ENCODE measurements at regions not wholly inside any gene's neighbourhood (a gene's known extent, or its start where the extent isn't known, plus 50 kb on each side); places are given as distances from the start of the nearest gene placed in this dataset.

DNA sequence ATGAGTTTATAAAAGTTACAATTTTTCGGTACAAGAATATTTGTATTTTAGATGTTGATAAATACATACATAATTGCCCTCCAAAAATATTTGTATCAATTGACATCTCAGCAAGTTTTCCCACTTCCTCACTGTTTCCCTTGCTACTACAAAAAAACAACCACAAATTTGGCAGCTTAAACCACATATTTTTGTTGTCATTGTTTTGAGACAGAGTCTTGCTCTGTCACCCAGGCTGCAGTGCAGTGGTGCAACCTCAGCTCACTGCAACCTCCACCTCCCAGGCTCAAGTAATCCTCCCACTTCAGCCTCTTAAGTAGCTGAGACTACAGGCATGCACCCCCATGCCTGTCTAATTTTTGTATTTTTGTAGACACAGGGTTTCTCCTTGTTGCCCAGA is 162.8 kb upstream of the RARB start:
- DNase-seq = no peak

- no peak for DNase-seq
Observed at GRCh38 chr3:25266677-25267076, 161.4 kb upstream of the RARB start.

DNA sequence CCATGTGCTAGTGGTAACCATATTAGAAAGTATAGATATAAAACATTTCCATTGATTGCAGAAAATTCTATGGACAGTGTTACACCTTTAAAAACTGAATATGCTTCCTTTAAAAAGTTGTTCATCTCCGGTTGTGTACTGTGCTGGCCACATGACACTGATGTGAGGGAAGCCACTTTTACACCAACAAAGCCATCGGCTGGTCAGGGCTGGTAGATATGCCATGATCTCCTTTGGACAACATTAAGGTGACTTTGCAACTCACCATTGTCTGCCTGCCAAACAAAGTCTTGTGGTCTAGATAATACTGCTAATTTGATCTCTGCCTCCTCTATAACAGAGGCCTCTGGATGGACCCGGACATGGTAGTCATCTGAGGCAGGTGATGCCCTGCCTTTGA is 156.0 kb upstream of the RARB start:
- DNase-seq = no peak

DNA sequence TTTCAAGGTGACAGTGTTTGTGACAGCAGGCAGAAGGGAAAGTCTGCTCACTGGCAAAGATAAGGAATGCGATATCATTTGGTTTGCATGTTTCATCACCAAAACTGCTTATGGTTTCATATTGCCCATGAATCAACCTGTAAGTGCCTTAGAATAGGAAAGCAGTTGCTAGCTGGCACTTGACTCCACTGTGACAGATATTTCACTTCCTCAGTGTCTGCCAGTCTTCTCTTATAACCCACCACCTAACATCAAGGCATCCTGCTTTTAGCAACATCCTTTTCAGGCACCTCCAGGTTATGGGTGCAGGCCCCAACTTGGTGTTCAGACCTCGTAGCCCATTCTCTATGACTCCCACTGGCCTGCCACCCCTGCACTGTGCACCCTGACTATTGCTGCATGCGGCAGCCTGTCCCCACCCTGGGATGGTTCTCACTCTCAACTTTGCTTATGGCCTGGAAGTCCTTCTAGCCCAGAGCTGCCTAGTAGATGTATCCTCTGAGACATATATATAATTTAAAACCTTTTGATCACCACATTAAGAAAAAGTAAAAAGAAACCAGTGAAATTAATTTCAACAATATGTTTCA is 154.4 kb upstream of the RARB start:
- DNase-seq = no peak

DNA sequence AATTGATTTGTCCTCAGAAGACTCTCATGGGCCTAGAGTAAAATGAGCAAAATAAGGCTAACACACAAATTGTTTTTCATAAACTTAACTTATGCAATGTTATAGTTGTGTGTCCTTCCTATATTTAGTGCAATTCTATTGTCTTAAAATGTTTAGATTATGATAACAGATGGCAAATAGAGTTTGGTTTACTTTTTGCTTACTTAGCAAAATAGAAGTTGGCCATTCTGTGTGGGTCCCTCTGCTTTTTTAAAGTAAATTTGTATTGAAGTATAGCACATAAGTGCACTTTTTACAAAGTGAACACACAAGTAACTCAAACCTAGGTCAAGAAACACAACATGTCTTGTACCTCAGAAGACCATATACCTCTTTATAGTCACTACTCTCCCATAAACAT is 150.6 kb upstream of the RARB start:
- DNase-seq = no peak

- no peak for DNase-seq
Observed at GRCh38 chr3:25281041-25281731, 146.9 kb upstream of the RARB start.

- no peak for DNase-seq
Observed at GRCh38 chr3:25281732-25282126, 146.3 kb upstream of the RARB start.

DNA sequence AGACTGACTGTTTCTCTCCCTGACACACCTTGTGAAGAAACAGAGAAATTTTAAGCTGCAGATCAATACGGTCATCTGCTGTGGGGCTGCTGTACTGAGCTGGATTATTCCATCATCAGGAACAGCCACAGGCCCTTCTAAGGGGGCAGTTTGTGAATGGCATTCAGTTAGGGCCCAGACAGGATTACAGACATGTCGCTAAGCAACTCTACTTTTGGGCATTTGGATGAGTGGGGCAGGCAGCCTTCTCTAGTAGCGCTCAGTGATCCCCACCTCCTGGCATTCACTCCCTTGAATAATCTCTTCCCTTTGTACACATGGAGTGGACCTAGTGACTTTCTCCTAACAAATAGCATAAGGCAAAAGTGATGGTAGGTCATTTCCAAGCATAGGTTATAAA is 144.4 kb upstream of the RARB start:
- DNase-seq = no peak

DNA sequence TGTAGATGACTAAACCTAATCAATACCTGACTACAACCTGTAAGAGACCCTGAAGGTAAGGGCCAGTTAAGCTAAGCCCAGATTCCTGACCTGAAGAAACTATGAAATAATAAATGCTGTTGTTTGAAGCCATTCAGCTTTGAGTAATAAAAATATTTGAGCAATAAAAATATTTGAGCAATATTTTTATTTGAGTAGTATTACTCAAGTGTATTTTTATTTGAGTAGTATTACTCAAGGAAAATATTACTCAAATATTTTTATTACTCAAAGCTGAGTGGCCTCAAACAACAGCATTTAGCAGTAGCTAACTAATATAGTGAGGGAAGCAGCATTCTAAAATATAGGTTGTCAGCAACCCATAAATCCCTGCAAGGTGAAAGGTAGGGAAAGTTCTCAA is 143.8 kb upstream of the RARB start:
- DNase-seq = no peak

DNA sequence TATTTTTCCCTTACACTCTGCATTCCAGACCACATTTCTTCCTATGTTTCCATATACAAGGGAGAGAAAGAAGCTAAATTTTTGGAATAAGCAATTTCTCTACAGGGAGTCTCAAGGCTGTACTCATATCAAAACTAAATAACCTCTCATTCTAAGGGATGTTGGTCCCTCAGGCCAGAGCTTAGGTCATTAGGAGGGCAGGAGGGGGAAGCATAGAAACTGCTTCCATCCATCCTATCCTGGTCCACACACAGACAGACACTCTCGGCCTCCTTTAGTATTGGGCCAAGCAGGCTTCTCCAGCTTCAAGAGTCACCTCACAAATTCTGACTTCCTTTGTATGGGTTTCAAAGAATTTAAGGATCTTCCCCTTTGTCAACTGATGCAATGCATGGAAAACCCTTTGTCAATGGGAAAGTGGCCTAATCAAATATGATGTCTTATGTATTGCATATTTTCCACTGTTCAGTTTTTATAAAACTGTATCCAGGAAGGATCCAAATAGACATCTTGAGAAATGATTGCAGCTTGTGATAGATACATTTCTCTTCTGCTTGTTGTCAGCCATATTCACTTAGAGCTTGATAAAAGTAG is 140.7 kb upstream of the RARB start:
- no peak for DNase-seq

DNA sequence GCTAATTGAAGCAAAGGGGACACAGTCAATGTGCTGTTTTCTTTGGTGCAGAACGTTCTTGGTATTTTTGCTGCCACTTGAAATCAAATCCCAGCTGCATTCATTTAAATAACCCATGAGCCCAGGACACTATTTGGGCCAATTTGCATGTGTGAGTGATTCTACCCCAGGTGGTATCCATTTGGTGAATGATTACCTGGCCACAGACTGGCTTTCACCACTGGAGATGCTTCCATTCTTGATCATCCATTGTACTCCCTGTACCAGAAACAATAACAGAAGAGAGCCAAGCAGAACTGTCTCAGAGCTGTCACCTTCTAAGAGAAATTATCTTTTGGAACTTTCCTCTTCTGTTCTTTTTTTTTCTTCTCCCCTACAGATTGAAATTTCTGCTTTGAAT is 139.7 kb upstream of the RARB start:
- peak in 1 of 2 experiments; percentile 58 for DNase-seq

GRCh38 chr3:25289156-25289555 is 138.9 kb upstream of the RARB start:
- DNase-seq = no peak

- no peak for DNase-seq
Observed at GRCh38 chr3:25289663-25290062, 138.4 kb upstream of the RARB start.

DNA sequence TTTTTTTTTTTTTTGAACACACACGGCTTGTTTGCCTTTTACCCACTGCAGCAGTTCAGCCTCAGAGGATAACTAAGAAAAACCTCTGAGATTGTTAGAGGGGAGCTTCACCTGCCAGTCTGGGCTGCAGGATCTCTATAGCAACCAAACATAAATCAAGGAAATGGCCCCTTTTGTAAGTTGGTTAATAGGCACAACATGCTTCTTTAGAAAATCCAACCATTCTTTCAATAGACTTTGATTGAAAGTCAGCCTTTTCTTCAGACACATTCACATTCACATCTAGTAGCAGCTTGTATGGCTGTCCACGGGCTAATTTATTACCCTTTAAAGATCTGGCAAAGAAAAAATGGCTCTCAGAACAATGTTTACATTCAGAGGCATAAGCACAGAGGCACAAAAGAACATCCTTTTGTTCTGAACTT is 136.6 kb upstream of the RARB start:
- no peak for DNase-seq

DNA sequence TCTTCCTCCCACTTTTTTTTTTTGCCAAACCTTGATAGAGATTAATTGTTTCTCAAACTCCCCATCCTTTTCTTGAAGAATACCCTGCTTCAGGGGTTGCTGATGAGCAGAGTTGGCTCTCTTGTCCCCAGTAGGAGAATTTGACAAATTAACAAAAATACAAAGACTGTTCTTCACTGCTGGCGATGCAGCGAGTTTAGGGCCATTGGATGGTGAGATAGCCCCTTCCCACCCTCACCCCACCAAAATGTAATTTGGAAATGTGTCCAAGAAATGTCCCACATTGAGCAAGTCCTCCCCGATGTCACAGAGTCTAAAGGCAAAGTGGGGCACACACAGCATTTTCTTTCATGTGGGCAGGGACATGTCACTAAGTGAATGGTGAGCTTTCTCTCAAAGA is 136.0 kb upstream of the RARB start:
- DNase-seq = no peak

DNA sequence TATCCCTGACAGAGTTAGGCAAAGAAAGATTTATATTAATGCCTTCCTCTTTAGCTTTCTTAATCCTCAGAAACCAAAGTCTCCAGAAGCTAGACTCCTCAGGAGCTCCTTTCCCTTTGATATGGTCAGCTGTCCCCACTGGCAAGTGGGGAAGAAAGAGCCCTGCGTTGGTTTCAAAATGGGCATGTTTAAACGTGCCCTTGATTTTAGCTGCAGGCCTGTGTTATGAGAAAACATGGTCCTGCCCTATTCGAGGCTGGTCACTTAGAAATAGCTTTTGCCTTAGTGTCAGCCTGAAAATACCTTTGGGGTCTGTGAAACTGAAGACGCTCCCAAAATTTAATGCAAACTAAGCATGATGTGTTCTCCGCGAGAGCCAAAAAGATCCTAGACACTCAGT is 135.5 kb upstream of the RARB start:
- DNase-seq = no peak

GRCh38 chr3:25293736-25294135 is 134.3 kb upstream of the RARB start:
- DNase-seq = no peak

GRCh38 chr3:25294169-25294805 is 133.8 kb upstream of the RARB start:
- no peak for DNase-seq

- no peak for DNase-seq
Observed at GRCh38 chr3:25297667-25298585, 130.1 kb upstream of the RARB start.

- DNase-seq = no peak
Observed at GRCh38 chr3:25300141-25300540, 127.9 kb upstream of the RARB start.

DNA sequence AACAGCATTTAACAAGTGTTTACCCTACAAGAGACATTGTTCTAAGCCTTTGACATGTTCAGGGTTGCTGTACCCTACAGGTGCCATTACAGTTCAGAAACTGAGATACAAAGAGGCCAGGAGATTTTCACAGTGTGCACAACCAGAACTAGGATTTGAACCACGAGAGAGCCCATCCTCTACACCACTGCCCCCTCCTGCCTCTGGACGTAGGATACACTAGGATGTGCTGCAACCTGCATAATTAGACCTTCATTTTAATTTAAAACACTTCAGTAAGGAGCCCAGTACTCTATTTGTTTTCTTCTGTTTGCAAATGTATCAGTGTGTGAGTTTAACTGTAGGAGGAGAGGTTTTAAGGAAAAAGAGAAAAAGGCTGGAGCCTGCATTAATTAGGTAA is 123.1 kb upstream of the RARB start:
- DNase-seq = no peak

GRCh38 chr3:25306066-25306465 is 122.0 kb upstream of the RARB start:
- no peak for DNase-seq

GRCh38 chr3:25306705-25307104 is 121.4 kb upstream of the RARB start:
- DNase-seq = no peak
